ENCODE measurements at regions not wholly inside any gene's neighbourhood (a gene's known extent, or its start where the extent isn't known, plus 50 kb on each side); places are given as distances from the start of the nearest gene placed in this dataset.
"Not testable (repeated sequence)": the region's sequence is repeated elsewhere in the genome, so short reads cannot be mapped to it uniquely, and the experiment has no call there.

- no peak overlapping the region for H3K4me2 ChIP-seq (ENCODE audit: low read length)
- H3K4me1 ChIP-seq (ENCODE audit: insufficient read depth, low read length, poor library complexity, severe bottlenecking): no peaks in the 10 kb centered on the region
- H3K79me2 ChIP-seq (ENCODE audit: insufficient read depth, low read depth, low read length): no peaks in the 10 kb centered on the region
- no peak for DNase-seq (ENCODE audit: low spot score)
- no peak overlapping the region for H3K4me3 ChIP-seq (ENCODE audit: low read depth, low read length, poor library complexity, severe bottlenecking)
- no peak overlapping the region for H3K27ac ChIP-seq (ENCODE audit: low read depth, low read length, poor library complexity, severe bottlenecking)
- H4K20me1 ChIP-seq (ENCODE audit: insufficient read depth, low read length): no peaks in the 10 kb centered on the region
- no peaks in the 10 kb centered on the region for H3K36me3 ChIP-seq (ENCODE audit: insufficient read depth, low read length)
- TF ChIP-seq, protein P1, sequence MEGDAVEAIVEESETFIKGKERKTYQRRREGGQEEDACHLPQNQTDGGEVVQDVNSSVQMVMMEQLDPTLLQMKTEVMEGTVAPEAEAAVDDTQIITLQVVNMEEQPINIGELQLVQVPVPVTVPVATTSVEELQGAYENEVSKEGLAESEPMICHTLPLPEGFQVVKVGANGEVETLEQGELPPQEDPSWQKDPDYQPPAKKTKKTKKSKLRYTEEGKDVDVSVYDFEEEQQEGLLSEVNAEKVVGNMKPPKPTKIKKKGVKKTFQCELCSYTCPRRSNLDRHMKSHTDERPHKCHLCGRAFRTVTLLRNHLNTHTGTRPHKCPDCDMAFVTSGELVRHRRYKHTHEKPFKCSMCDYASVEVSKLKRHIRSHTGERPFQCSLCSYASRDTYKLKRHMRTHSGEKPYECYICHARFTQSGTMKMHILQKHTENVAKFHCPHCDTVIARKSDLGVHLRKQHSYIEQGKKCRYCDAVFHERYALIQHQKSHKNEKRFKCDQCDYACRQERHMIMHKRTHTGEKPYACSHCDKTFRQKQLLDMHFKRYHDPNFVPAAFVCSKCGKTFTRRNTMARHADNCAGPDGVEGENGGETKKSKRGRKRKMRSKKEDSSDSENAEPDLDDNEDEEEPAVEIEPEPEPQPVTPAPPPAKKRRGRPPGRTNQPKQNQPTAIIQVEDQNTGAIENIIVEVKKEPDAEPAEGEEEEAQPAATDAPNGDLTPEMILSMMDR (conservative IDR thresholded peaks at IDR 0.05; ENCODE audit: low read length): no peak
- TF ChIP-seq EZH2phosphoT487 (IDR thresholded peaks at IDR 0.05; ENCODE audit: borderline replicate concordance, low read depth, low read length): no peak
- intact Hi-C loops (cut with micrococcal nuclease; ENCODE audit: unreplicated experiment): no loop called here
- no TSS peak for BruUV-seq (replicated peaks)
- ChIA-PET CTCF (ENCODE audit: unreplicated experiment) (no interaction called here), POLR2A (interaction anchor here (0.5 kb wide), 1 partner anchor 19 kb away, joined by 3 read pairs; no protein-coding TSS in a partner anchor)
- no peak overlapping the region for H2AFZ ChIP-seq (ENCODE audit: low read length)
- no peaks in the 10 kb centered on the region for H3K9me3 ChIP-seq (ENCODE audit: low read length)
- H3K9me2 ChIP-seq (ENCODE audit: insufficient read depth, low read length): no peaks in the 10 kb centered on the region
Measured at GRCh38 chr13:80928241-80928640, 587.3 kb upstream of the SPRY2 start.

- H4K20me1 ChIP-seq (ENCODE audit: insufficient read depth, low read length); intact Hi-C loops (cut with micrococcal nuclease; ENCODE audit: unreplicated experiment); H3K9me2 ChIP-seq (ENCODE audit: insufficient read depth, low read length); DNase-seq (ENCODE audit: low spot score); H3K9me3 ChIP-seq (ENCODE audit: low read length); CTCF ChIA-PET (ENCODE audit: unreplicated experiment); H2AFZ ChIP-seq (ENCODE audit: low read length); H3K79me2 ChIP-seq (ENCODE audit: insufficient read depth, low read depth, low read length); H3K4me3 ChIP-seq (ENCODE audit: low read depth, low read length, poor library complexity, severe bottlenecking); H3K4me2 ChIP-seq (ENCODE audit: low read length); BruUV-seq (replicated peaks); H3K4me1 ChIP-seq (ENCODE audit: insufficient read depth, low read length, poor library complexity, severe bottlenecking); H3K36me3 ChIP-seq (ENCODE audit: insufficient read depth, low read length); H3K27ac ChIP-seq (ENCODE audit: low read depth, low read length, poor library complexity, severe bottlenecking): not testable (repeated sequence)
- POLR2A ChIA-PET: interaction anchor here (0.8 kb wide), 1 partner anchor 20 kb away, joined by 3 read pairs; no protein-coding TSS in a partner anchor
Measured at GRCh38 chr13:80926024-80926423, 585.1 kb upstream of the SPRY2 start.

DNA sequence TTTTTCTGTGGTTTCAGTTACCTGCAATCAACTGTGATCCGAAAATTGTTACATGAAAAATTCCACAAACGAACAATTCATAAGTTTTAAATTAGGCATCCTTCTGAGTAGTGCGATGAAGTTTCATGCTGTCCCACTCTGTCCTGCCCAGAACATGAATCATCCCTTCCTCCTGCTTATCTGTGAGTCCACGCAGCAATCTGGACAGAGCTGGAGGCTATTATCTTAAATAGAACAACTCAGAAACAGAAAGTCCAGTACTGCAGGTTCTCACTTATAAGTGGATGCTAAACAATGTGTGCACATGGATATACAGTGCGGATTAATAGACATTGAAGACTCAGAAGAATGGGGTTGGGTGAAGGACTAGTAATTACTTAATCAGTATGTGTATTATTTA is 583.7 kb upstream of the SPRY2 start:
- no peaks in the 10 kb centered on the region for H3K4me1 ChIP-seq (ENCODE audit: insufficient read depth, low read length, poor library complexity, severe bottlenecking)
- no peaks in the 10 kb centered on the region for H3K79me2 ChIP-seq (ENCODE audit: insufficient read depth, low read depth, low read length)
- H2AFZ ChIP-seq (ENCODE audit: low read length): no peak overlapping the region
- DNase-seq (ENCODE audit: low spot score): no peak
- no peaks in the 10 kb centered on the region for H4K20me1 ChIP-seq (ENCODE audit: insufficient read depth, low read length)
- H3K27ac ChIP-seq (ENCODE audit: low read depth, low read length, poor library complexity, severe bottlenecking): no peak overlapping the region
- no peaks in the 10 kb centered on the region for H3K9me2 ChIP-seq (ENCODE audit: insufficient read depth, low read length)
- H3K4me3 ChIP-seq (ENCODE audit: low read depth, low read length, poor library complexity, severe bottlenecking): no peak overlapping the region
- no peak overlapping the region for H3K4me2 ChIP-seq (ENCODE audit: low read length)
- no peaks in the 10 kb centered on the region for H3K36me3 ChIP-seq (ENCODE audit: insufficient read depth, low read length)
- BruUV-seq (replicated peaks): no TSS peak
- ChIA-PET POLR2A (interaction anchor here (1.5 kb wide), 1 partner anchor 19 kb away, joined by 4 read pairs; no protein-coding TSS in a partner anchor), CTCF (ENCODE audit: unreplicated experiment) (no interaction called here)
- TF ChIP-seq, protein P1 (conservative IDR thresholded peaks at IDR 0.05; ENCODE audit: low read length): no peak
- TF ChIP-seq EZH2phosphoT487 (IDR thresholded peaks at IDR 0.05; ENCODE audit: borderline replicate concordance, low read depth, low read length): no peak
- intact Hi-C loops (cut with micrococcal nuclease; ENCODE audit: unreplicated experiment): no loop called here
- H3K9me3 ChIP-seq (ENCODE audit: low read length): no peaks in the 10 kb centered on the region; the same call in 1 of the 2 replicates
